OCI-LY3 (cell line): ENCODE measurements at regions not wholly inside any gene's neighbourhood (a gene's known extent, or its start where the extent isn't known, plus 50 kb on each side); places are given as distances from the start of the nearest gene placed in this dataset.

ENCODE experiments used
- EZH2phosphoT487 ChIP-seq: fragments of 200-600 bp; shearing (Covaris generic); IDR thresholded peaks from 2 replicates; pipeline ENCODE4 v1.6.1; 2018; ENCODE audit warnings: antibody characterized with exemption, mixed run types, low read depth
- TF ChIP-seq, protein P1 (sequence below): fragments of 200-600, 300-600 bp; sonication (generic); IDR thresholded peaks from 2 replicates; pipeline ENCODE4 v1.5.1; 2014; ENCODE audit warnings: antibody characterized with exemption, low read length, low read depth

DNA sequence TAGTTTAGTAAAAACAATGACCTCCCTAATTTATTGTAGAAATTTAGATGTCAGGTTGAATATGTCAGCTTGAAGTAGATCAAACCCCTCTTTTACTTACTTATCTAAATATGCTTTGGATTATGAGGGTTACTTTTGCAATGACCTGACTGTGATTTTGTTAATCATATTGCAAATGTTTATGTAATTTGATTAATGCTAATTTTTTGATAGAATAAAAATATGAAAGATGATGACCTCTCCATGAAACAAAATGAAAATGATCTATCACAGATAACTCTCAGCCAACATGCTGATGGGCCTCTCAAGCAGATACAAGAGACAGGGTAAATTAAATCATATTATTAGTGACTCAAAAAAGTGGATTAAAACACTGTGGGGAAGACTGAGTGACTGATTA, 131.0 kb downstream of the CEP57L1 start:
- TF ChIP-seq, protein P1, sequence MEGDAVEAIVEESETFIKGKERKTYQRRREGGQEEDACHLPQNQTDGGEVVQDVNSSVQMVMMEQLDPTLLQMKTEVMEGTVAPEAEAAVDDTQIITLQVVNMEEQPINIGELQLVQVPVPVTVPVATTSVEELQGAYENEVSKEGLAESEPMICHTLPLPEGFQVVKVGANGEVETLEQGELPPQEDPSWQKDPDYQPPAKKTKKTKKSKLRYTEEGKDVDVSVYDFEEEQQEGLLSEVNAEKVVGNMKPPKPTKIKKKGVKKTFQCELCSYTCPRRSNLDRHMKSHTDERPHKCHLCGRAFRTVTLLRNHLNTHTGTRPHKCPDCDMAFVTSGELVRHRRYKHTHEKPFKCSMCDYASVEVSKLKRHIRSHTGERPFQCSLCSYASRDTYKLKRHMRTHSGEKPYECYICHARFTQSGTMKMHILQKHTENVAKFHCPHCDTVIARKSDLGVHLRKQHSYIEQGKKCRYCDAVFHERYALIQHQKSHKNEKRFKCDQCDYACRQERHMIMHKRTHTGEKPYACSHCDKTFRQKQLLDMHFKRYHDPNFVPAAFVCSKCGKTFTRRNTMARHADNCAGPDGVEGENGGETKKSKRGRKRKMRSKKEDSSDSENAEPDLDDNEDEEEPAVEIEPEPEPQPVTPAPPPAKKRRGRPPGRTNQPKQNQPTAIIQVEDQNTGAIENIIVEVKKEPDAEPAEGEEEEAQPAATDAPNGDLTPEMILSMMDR = no peak
- no peak for TF ChIP-seq EZH2phosphoT487
